IPS-NIHi7 (cell line): ENCODE measurements at regions not wholly inside any gene's neighbourhood (a gene's known extent, or its start where the extent isn't known, plus 50 kb on each side); places are given as distances from the start of the nearest gene placed in this dataset.
"Not testable (repeated sequence)": the region's sequence is repeated elsewhere in the genome, so short reads cannot be mapped to it uniquely, and the experiment has no call there.

ENCODE experiments used
- DNase-seq: peaks from one replicate; pipeline ENCODE4 v3.0.0; 2012; ENCODE audit warnings: mixed read lengths; ENCODE audit errors: extremely low spot score

GRCh38 chr14:45976001-45976400 lies 675.6 kb downstream of the RPL10L start:
- no peak for DNase-seq

GRCh38 chr14:45972416-45972815 lies 679.2 kb downstream of the RPL10L start:
- DNase-seq: no peak

GRCh38 chr14:45970621-45971020 lies 681.0 kb downstream of the RPL10L start:
- no peak for DNase-seq

GRCh38 chr14:45968037-45968436 lies 683.5 kb downstream of the RPL10L start:
- DNase-seq: no peak

- no peak for DNase-seq
Measured at GRCh38 chr14:45949479-45949878, 696.5 kb upstream of the MIS18BP1 start.

- DNase-seq: no peak
Measured at GRCh38 chr14:45947830-45948229, 694.8 kb upstream of the MIS18BP1 start.

GRCh38 chr14:45946251-45946650 lies 693.2 kb upstream of the MIS18BP1 start:
- no peak for DNase-seq

GRCh38 chr14:45940318-45940717 lies 687.3 kb upstream of the MIS18BP1 start:
- no peak for DNase-seq

- DNase-seq: no peak
Measured at GRCh38 chr14:45939572-45939971, 686.6 kb upstream of the MIS18BP1 start.

- DNase-seq: not testable (repeated sequence)
Measured at GRCh38 chr14:45919995-45920394, 667.0 kb upstream of the MIS18BP1 start.

GRCh38 chr14:45916340-45916953 lies 663.4 kb upstream of the MIS18BP1 start:
- no peak for DNase-seq

GRCh38 chr14:45907782-45908181 lies 654.8 kb upstream of the MIS18BP1 start:
- DNase-seq: no peak

GRCh38 chr14:45906257-45906656 lies 653.3 kb upstream of the MIS18BP1 start:
- DNase-seq: no peak

GRCh38 chr14:45905672-45906071 lies 652.7 kb upstream of the MIS18BP1 start:
- DNase-seq: no peak

- no peak for DNase-seq
Measured at GRCh38 chr14:45904314-45904713, 651.3 kb upstream of the MIS18BP1 start.

- DNase-seq: no peak
Measured at GRCh38 chr14:45902241-45902640, 649.2 kb upstream of the MIS18BP1 start.

GRCh38 chr14:45897439-45897838 lies 644.4 kb upstream of the MIS18BP1 start:
- DNase-seq: no peak

GRCh38 chr14:45893127-45893526 lies 640.1 kb upstream of the MIS18BP1 start:
- no peak for DNase-seq

- DNase-seq: no peak
Measured at GRCh38 chr14:45891417-45892080, 638.5 kb upstream of the MIS18BP1 start.

- not testable (repeated sequence) for DNase-seq
Measured at GRCh38 chr14:45888766-45889285, 635.8 kb upstream of the MIS18BP1 start.

- DNase-seq: no peak
Measured at GRCh38 chr14:45877981-45878380, 625.0 kb upstream of the MIS18BP1 start.

- DNase-seq: no peak
Measured at GRCh38 chr14:45868863-45869262, 615.9 kb upstream of the MIS18BP1 start.

GRCh38 chr14:45868377-45868776 lies 615.4 kb upstream of the MIS18BP1 start:
- no peak for DNase-seq
